Muscle of arm (tissue), 1 donor: ENCODE measurements at regions not wholly inside any gene's neighbourhood (a gene's known extent, or its start where the extent isn't known, plus 50 kb on each side); places are given as distances from the start of the nearest gene placed in this dataset.

Experiments
- DNase-seq: peaks from one replicate; pipeline ENCODE4 v3.0.0-alpha.2; 2013

DNA sequence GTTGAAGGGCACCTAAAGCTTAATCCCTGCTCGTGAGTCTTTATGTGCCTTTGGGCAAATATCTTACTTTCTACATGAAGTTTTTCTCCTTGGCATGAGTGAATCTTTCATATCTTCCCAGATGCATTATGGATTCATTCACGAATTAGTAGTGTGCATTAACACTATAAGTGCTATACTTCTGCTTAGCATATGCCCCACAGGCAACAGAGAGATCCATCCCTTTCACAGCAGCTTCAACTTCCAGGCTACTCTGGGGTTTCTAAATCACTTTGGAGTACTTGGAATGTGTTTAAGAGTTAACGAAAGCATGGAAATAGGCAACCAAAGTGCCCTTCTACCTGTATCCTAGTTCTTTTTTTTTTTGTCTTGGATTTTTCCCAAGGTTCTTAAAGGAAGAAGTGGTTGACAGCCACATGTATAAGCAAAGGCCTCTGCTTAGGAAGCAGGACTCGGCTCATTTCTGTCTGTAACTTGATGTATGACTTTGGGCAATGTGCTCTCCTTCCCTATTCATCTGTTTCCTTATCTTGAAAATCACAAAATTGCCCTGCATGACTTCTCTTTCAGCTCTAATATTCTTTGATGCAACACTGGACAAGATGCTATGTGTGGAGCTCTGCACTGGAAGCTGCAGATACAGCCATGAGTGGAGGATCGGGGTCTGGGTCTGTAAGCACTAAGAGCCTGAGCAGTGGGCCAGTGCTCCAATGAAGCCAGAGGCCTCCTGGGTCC, 54.5 kb upstream of the ME3 start:
- DNase-seq: no peak

DNA sequence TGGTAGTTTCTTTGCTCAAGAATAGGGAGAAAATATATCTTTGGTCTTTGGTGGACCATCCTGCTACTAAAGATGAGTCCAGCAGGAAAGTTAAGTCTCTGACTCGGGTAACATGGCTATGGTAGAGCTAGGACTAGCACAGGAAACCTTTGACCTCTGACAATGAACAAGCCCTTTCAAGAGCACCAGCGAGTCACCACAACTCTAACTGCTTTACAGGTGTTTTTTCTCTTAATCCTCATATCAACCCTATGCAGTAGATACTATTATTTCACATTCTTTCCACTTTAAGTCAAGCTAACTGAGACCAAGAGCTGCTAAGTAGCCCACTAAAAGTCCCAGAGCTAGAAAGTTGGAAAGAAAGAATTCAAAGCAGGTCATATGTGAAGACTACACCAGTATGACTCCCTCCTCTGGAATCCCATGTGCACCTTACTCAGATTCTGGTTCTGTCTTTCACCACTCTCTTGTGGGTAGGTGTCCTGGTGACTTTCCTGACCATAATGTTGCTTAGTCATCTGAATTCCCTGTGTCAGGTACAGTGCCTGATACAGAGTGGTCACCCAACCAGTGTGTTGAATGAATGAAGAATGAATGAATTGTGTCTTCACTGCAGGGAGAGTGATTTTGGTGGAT, 53.8 kb upstream of the ME3 start:
- DNase-seq: no peak

DNA sequence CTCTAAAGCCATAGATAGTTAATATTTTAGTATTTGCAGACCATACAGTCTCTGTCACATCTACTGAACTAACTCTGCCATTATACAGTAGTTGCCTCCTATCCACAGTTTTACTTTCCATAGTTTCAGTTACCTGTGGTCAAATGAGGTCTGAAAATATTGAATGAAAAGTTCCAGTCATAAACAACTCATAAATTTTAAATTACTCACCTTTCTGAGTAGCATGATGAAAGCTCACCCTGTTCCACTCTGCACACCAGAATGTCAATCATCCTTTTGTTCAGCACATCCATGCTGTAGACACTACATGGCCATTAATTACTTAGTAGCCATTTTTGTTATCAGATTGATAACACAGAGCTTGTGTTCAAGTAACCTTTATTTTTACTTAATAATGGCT, 51.7 kb upstream of the ME3 start:
- DNase-seq: no peak

DNA sequence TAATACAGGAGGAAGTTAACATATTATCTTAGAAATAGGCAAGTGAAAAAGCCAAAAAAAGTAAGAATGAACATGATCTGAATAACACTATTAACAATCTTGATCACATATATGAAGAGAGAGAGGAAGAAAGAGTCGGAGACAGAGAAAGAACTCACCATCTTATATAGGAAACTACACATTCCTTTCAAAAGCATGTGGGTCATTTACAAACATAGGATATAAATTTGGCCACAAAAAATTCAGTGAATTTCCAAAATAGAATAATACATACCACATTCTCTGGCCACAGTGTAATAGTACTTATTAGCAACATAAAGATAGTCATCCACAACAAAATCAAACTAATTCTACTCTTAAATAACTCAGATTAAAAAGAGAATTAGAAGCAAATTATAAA, 50.9 kb upstream of the ME3 start:
- no peak for DNase-seq

DNA sequence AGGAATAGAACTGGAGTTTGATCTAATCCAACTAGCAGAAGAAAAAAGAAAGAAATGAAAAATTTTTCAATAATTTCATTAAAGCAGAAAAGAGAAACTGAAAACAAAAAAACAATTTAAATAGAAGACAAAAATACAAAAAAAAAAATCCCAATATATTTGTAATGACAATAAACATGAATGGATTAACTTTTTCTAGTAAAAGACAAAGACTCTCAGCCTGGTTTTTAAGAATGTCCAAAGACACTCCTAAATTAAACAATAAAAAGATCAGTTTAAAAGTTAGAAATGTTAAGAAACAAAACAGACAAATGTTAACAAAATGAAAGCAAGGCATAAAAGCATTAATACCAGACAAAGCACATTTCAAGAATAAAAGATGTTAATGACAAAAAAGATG, 50.3 kb upstream of the ME3 start:
- no peak for DNase-seq
